ENCODE measurements at regions not wholly inside any gene's neighbourhood (a gene's known extent, or its start where the extent isn't known, plus 50 kb on each side); places are given as distances from the start of the nearest gene placed in this dataset.
"Not testable (repeated sequence)": the region's sequence is repeated elsewhere in the genome, so short reads cannot be mapped to it uniquely, and the experiment has no call there.

- peaks cover 0 to 5% (median 0%) of the 10 kb centered on the region in 5 donors for H3K9me3 Mint-ChIP-seq
- ChIA-PET POLR2A (no interaction called here), CTCF (no interaction called here)
- no peak overlapping the region for H3K4me3 Mint-ChIP-seq
- DNase-seq, result no peak
- H3K27me3 Mint-ChIP-seq, result peaks cover 0 to 1% of the 10 kb centered on the region in 2 donors
- H3K36me3 ChIP-seq (ENCODE audit: insufficient read depth, low read length), result no peaks in the 10 kb centered on the region
- H3K27ac Mint-ChIP-seq, result no peak overlapping the region
- no peaks in the 10 kb centered on the region for H3K9me3 ChIP-seq (ENCODE audit: low read length)
- no peaks in the 10 kb centered on the region for H3K36me3 Mint-ChIP-seq
- no peak overlapping the region for H3K4me3 ChIP-seq (ENCODE audit: low read length)
- H3K4me1 ChIP-seq (ENCODE audit: insufficient read depth, low read length), result no peaks in the 10 kb centered on the region
- H3K27ac ChIP-seq (ENCODE audit: low read depth, low read length), result no peak overlapping the region
- H3K4me1 Mint-ChIP-seq, result no peaks in the 10 kb centered on the region
- no peaks in the 10 kb centered on the region for H3K27me3 ChIP-seq (ENCODE audit: insufficient read depth, low read length, poor library complexity, severe bottlenecking)
Measured at GRCh38 chr5:174575043-174575442, 149.3 kb upstream of the MSX2 start.

GRCh38 chr5:174576042-174576441, 148.3 kb upstream of the MSX2 start:
- no peak overlapping the region for H3K4me3 Mint-ChIP-seq
- no peaks in the 10 kb centered on the region for H3K36me3 ChIP-seq (ENCODE audit: insufficient read depth, low read length)
- H3K4me1 ChIP-seq (ENCODE audit: insufficient read depth, low read length), result no peaks in the 10 kb centered on the region
- H3K9me3 ChIP-seq (ENCODE audit: low read length), result no peaks in the 10 kb centered on the region
- no peaks in the 10 kb centered on the region for H3K36me3 Mint-ChIP-seq
- ChIA-PET CTCF (no interaction called here), POLR2A (no interaction called here)
- no peaks in the 10 kb centered on the region for H3K4me1 Mint-ChIP-seq
- H3K27me3 ChIP-seq (ENCODE audit: insufficient read depth, low read length, poor library complexity, severe bottlenecking), result no peaks in the 10 kb centered on the region
- no peak for DNase-seq
- peak overlapping the region in 1 of 8 donors; percentile 74 for H3K27ac Mint-ChIP-seq
- no peak overlapping the region for H3K4me3 ChIP-seq (ENCODE audit: low read length)
- H3K27ac ChIP-seq (ENCODE audit: low read depth, low read length), result no peak overlapping the region
- no peaks in the 10 kb centered on the region for H3K27me3 Mint-ChIP-seq
- no peaks in the 10 kb centered on the region for H3K9me3 Mint-ChIP-seq

- peaks cover 3 to 8% (median 6%) of the 10 kb centered on the region in 5 donors for H3K9me3 Mint-ChIP-seq
- peaks cover 0 to 2% of the 10 kb centered on the region in 2 donors for H3K27me3 Mint-ChIP-seq
- CTCF ChIA-PET, result no interaction called here
- no peaks in the 10 kb centered on the region for H3K4me1 Mint-ChIP-seq
- no peak overlapping the region for H3K4me3 Mint-ChIP-seq
- Histone ChIP-seq H3K27me3 (ENCODE audit: insufficient read depth, low read length, poor library complexity, severe bottlenecking) (no peaks in the 10 kb centered on the region), H3K27ac (ENCODE audit: low read depth, low read length) (no peak overlapping the region), H3K4me1 (ENCODE audit: insufficient read depth, low read length) (no peaks in the 10 kb centered on the region), H3K9me3 (ENCODE audit: low read length) (no peaks in the 10 kb centered on the region), H3K36me3 (ENCODE audit: insufficient read depth, low read length) (no peaks in the 10 kb centered on the region), H3K4me3 (ENCODE audit: low read length) (no peak overlapping the region)
- no peak for DNase-seq
- no peak overlapping the region for H3K27ac Mint-ChIP-seq
- H3K36me3 Mint-ChIP-seq, result no peaks in the 10 kb centered on the region
- POLR2A ChIA-PET, result no interaction called here
Measured at GRCh38 chr5:174581479-174581878, 142.9 kb upstream of the MSX2 start.

- H3K36me3 Mint-ChIP-seq, result no peaks in the 10 kb centered on the region
- Histone ChIP-seq H3K36me3 (ENCODE audit: insufficient read depth, low read length) (no peaks in the 10 kb centered on the region), H3K27ac (ENCODE audit: low read depth, low read length) (no peak overlapping the region), H3K27me3 (ENCODE audit: insufficient read depth, low read length, poor library complexity, severe bottlenecking) (no peaks in the 10 kb centered on the region), H3K9me3 (ENCODE audit: low read length) (no peaks in the 10 kb centered on the region), H3K4me3 (ENCODE audit: low read length) (no peak overlapping the region), H3K4me1 (ENCODE audit: insufficient read depth, low read length) (no peaks in the 10 kb centered on the region)
- ChIA-PET POLR2A (no interaction called here), CTCF (no interaction called here)
- peaks cover 0 to 2% of the 10 kb centered on the region in 2 donors for H3K27me3 Mint-ChIP-seq
- peaks cover 3 to 8% (median 7%) of the 10 kb centered on the region in 5 donors for H3K9me3 Mint-ChIP-seq
- no peak overlapping the region for H3K27ac Mint-ChIP-seq
- H3K4me1 Mint-ChIP-seq, result no peaks in the 10 kb centered on the region
- H3K4me3 Mint-ChIP-seq, result no peak overlapping the region
- no peak for DNase-seq
Measured at GRCh38 chr5:174581894-174582293, 142.5 kb upstream of the MSX2 start.

- H3K27me3 Mint-ChIP-seq, result peaks cover 0 to 2% of the 10 kb centered on the region in 2 donors
Measured at GRCh38 chr5:174583071-174583470, 141.3 kb upstream of the MSX2 start.

GRCh38 chr5:174585472-174585871, 138.9 kb upstream of the MSX2 start:
- POLR2A ChIA-PET, result no interaction called here
- Histone ChIP-seq H3K4me3 (ENCODE audit: low read length) (no peak overlapping the region), H3K4me1 (ENCODE audit: insufficient read depth, low read length) (no peaks in the 10 kb centered on the region), H3K27ac (ENCODE audit: low read depth, low read length) (no peak overlapping the region), H3K27me3 (ENCODE audit: insufficient read depth, low read length, poor library complexity, severe bottlenecking) (no peaks in the 10 kb centered on the region), H3K36me3 (ENCODE audit: insufficient read depth, low read length) (no peaks in the 10 kb centered on the region), H3K9me3 (ENCODE audit: low read length) (no peaks in the 10 kb centered on the region)
- Mint-ChIP-seq H3K4me3 (no peak overlapping the region), H3K4me1 (no peaks in the 10 kb centered on the region), H3K27me3 (peaks cover 0 to 4% of the 10 kb centered on the region in 2 donors), H3K36me3 (no peaks in the 10 kb centered on the region), H3K27ac (no peak overlapping the region), H3K9me3 (peaks cover 3 to 8% (median 7%) of the 10 kb centered on the region in 5 donors)
- no peak for DNase-seq
- CTCF ChIA-PET, result no interaction called here

More at GRCh38 chr5:174583071-174583470, 141.3 kb upstream of the MSX2 start:
- H3K9me3 Mint-ChIP-seq, result peaks cover 3 to 8% (median 7%) of the 10 kb centered on the region in 5 donors
- no peaks in the 10 kb centered on the region for H3K36me3 ChIP-seq (ENCODE audit: insufficient read depth, low read length)
- ChIA-PET CTCF (no interaction called here), POLR2A (no interaction called here)
- no peaks in the 10 kb centered on the region for H3K27me3 ChIP-seq (ENCODE audit: insufficient read depth, low read length, poor library complexity, severe bottlenecking)
- no peaks in the 10 kb centered on the region for H3K9me3 ChIP-seq (ENCODE audit: low read length)
- no peak overlapping the region for H3K4me3 ChIP-seq (ENCODE audit: low read length)
- H3K27ac ChIP-seq (ENCODE audit: low read depth, low read length), result no peak overlapping the region
- DNase-seq, result no peak
- no peak overlapping the region for H3K4me3 Mint-ChIP-seq
- no peak overlapping the region for H3K27ac Mint-ChIP-seq
- no peaks in the 10 kb centered on the region for H3K36me3 Mint-ChIP-seq
- no peaks in the 10 kb centered on the region for H3K4me1 Mint-ChIP-seq
- no peaks in the 10 kb centered on the region for H3K4me1 ChIP-seq (ENCODE audit: insufficient read depth, low read length)

GRCh38 chr5:174586163-174586562, 138.2 kb upstream of the MSX2 start:
- H3K4me3 ChIP-seq (ENCODE audit: low read length); H3K4me1 ChIP-seq (ENCODE audit: insufficient read depth, low read length); CTCF ChIA-PET; H3K4me3 Mint-ChIP-seq; H3K36me3 Mint-ChIP-seq; H3K4me1 Mint-ChIP-seq; POLR2A ChIA-PET; H3K9me3 ChIP-seq (ENCODE audit: low read length); H3K27ac Mint-ChIP-seq; H3K27me3 ChIP-seq (ENCODE audit: insufficient read depth, low read length, poor library complexity, severe bottlenecking); H3K27me3 Mint-ChIP-seq; H3K36me3 ChIP-seq (ENCODE audit: insufficient read depth, low read length); DNase-seq; H3K27ac ChIP-seq (ENCODE audit: low read depth, low read length); H3K9me3 Mint-ChIP-seq: not testable (repeated sequence)

GRCh38 chr5:174589011-174589410, 135.4 kb upstream of the MSX2 start:
- Mint-ChIP-seq H3K9me3 (peaks cover 4 to 12% (median 7%) of the 10 kb centered on the region in 5 donors), H3K36me3 (no peaks in the 10 kb centered on the region), H3K4me3 (no peak overlapping the region), H3K27ac (no peak overlapping the region), H3K27me3 (peaks cover 0 to 5% of the 10 kb centered on the region in 2 donors), H3K4me1 (no peaks in the 10 kb centered on the region)
- Histone ChIP-seq H3K36me3 (ENCODE audit: insufficient read depth, low read length) (no peaks in the 10 kb centered on the region), H3K9me3 (ENCODE audit: low read length) (no peaks in the 10 kb centered on the region), H3K4me3 (ENCODE audit: low read length) (no peak overlapping the region), H3K4me1 (ENCODE audit: insufficient read depth, low read length) (no peaks in the 10 kb centered on the region), H3K27me3 (ENCODE audit: insufficient read depth, low read length, poor library complexity, severe bottlenecking) (no peaks in the 10 kb centered on the region), H3K27ac (ENCODE audit: low read depth, low read length) (no peak overlapping the region)
- no peak for DNase-seq
- CTCF ChIA-PET, result no interaction called here
- POLR2A ChIA-PET, result no interaction called here

- no peaks in the 10 kb centered on the region for H3K9me3 ChIP-seq (ENCODE audit: low read length)
- Mint-ChIP-seq H3K9me3 (peaks cover 4 to 12% (median 7%) of the 10 kb centered on the region in 5 donors), H3K27me3 (peaks cover 0 to 5% of the 10 kb centered on the region in 2 donors), H3K4me3 (no peak overlapping the region), H3K4me1 (no peaks in the 10 kb centered on the region), H3K27ac (no peak overlapping the region), H3K36me3 (no peaks in the 10 kb centered on the region)
- no peak overlapping the region for H3K4me3 ChIP-seq (ENCODE audit: low read length)
- H3K4me1 ChIP-seq (ENCODE audit: insufficient read depth, low read length), result no peaks in the 10 kb centered on the region
- POLR2A ChIA-PET, result no interaction called here
- no peaks in the 10 kb centered on the region for H3K27me3 ChIP-seq (ENCODE audit: insufficient read depth, low read length, poor library complexity, severe bottlenecking)
- H3K27ac ChIP-seq (ENCODE audit: low read depth, low read length), result no peak overlapping the region
- DNase-seq, result no peak
- CTCF ChIA-PET, result no interaction called here
- no peaks in the 10 kb centered on the region for H3K36me3 ChIP-seq (ENCODE audit: insufficient read depth, low read length)
Measured at GRCh38 chr5:174589599-174589998, 134.8 kb upstream of the MSX2 start.
